ENCODE measurements at regions not wholly inside any gene's neighbourhood (a gene's known extent, or its start where the extent isn't known, plus 50 kb on each side); places are given as distances from the start of the nearest gene placed in this dataset.

DNA sequence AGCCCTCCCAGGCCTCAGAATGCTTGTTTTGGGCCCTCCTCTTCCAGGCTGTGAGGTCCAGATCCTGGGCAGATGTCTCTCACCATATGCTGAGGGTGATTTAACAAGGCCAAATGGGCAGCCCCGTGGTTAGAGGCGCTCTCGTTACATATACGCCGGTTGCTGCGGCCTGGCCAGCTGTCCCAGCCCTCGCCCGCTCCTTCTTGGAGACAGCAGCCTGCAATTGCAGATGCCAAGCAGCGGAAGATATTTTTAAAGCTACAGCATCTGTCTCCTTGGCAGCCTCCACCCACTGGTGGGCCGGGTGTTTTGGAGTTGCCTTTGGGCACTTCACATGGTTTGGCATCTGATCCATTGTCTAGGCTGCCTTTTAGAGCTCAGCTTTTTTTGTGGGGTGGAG is 178.8 kb upstream of the NFIA start:
- DNase-seq (peak; percentile 63), ATAC-seq (peak; percentile 81 to 86)
- intact Hi-C loops (cut with DNase I): no loop called here

DNA sequence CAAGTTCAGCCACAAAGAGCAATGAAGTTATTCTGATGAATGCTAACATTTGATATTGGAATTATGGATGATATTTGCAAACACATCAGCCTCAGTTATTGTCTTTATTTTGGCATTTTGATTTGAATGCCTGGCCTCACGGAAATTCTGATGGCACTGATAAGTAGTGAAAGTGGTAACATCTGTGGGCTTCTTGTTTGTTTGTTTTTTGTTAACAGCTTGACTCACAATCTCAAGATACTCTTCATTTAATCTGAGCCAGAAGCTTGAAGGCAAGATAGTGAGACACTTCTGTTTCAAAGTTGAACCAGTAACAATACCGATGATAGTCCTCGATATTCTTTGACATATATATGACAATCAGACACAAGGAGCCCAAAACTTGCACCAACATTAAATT is 182.9 kb upstream of the NFIA start:
- no peak for DNase-seq
- no peak for ATAC-seq
- intact Hi-C loops (cut with DNase I): loop anchor here in 1 of 2 donors (10.0 kb wide), 1 partner anchor 205 kb away; no protein-coding TSS in a partner anchor

DNA sequence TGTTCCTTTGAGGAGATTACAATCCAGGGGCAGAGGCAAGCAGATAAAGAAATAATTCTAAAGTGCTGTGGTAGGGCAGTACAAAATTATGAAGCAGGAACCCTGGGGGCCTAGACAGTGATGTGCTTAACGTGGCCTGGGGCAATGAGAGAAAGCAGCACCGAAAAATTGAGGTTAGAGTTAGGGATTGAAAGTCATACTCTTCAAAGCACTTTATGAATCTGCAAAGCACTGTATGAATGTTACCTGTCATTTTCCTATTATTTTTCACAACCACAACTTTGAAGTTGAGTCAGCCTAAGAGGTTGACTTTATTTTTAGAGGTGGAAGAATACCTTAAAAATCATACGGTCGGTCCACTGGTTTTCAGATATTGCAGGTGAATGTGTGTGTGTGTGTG is 183.4 kb upstream of the NFIA start:
- DNase-seq (no peak), ATAC-seq (no peak)
- intact Hi-C loops (cut with DNase I): loop anchor here in 1 of 2 donors (10.0 kb wide), 1 partner anchor 204 kb away; no protein-coding TSS in a partner anchor

DNA sequence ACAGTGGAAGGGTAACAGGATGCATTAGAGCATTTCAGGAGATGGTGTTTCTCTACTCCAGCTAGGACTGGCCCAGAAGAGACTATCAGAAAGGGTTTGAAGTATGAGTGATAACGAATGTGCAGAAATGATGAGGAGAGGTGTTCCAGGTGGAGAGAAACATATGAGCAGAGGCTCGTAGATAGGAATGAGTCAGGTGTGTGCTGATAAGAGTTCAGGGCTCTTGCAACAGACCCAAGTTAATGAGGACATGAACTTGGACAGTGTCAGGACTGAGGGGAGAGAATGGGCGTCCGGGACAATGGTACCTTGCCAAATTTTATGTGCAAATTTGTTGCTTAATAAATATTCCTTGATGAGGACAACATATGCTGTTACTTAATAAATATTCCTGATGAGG is 183.9 kb upstream of the NFIA start:
- no peak for DNase-seq
- ATAC-seq: peak in 1 of 2 donors; percentile 10
- intact Hi-C loops (cut with DNase I): loop anchor here in 1 of 2 donors (10.0 kb wide), 1 partner anchor 204 kb away; no protein-coding TSS in a partner anchor

DNA sequence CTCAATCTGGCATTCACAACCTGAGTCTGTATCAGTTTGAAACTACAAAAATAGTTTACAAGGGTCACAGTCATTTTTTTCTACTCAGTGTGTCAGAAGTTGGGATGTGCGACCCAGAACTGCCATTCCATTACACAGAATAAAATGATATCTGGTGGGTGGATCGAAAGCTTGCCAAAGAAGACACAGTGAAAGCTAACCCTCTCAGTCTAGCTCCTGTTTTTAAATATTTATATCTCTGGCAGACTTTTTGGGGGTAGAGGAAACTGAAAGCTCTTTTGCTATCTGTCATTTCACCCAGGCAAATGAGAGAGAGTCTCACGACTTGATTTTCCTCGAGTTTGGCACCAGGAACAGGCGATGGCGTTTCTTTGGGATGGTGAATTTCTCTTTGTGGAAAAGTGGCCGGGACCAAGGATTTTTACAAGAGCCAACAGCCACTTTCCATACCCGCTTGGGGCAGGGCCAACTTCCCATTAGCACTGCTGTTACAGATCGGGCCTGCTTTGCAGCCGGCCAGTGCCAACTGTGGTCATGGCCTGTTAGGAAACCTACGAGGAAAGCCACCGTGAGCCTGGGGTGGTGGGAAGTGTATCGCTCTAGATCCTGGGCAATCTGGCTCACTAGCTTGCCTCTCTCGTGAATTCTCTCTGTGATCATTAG is 185.5 kb upstream of the NFIA start:
- DNase-seq (peak; percentile 37), ATAC-seq (peak; percentile 3 to 25)
- intact Hi-C loops (cut with DNase I): loop anchor here in 1 of 2 donors (10.0 kb wide), 1 partner anchor 202 kb away; no protein-coding TSS in a partner anchor

DNA sequence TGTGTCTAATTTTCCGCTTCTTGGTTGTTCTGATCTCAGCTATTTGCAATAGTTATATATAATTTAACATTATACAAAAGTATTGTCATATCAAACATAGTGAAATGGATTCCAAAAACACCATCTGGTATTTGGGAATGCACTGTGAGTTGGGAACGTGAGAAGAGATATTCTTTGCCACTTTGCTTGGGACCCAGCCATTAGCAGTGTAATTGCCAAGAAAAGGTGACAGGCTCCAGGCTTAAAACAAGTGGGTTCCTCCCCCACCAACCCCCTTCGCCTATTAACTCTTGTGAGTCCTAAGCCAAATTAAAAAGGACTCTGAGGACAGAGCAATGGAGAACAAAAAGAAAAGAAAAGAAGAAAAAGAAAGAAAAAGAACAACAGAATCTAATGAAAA is 186.7 kb upstream of the NFIA start:
- peak; percentile 39 for DNase-seq
- ATAC-seq: peak; percentile 75 to 89
- intact Hi-C loops (cut with DNase I): loop anchor here in 1 of 2 donors (10.0 kb wide), 1 partner anchor 201 kb away; no protein-coding TSS in a partner anchor

DNA sequence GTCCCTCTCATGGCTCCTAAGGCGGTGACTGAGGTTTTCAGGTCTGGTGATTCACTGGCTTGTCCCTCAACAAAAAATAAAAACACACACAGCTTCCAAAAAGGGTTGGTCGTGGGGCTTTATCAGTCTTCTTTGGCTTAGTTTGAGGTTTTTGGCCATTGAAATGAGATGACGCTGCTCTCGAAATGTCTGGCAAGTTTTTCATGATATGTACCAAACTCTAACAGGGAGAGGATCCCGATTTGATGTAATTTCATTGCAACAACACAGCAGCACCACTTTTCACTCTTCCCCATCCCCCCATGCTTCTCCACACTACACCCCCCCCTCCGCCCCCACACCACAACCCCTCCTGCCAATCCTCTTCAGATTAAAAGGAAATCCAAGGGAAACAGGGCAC is 187.1 kb upstream of the NFIA start:
- intact Hi-C loops (cut with DNase I): loop anchor here in 1 of 2 donors (10.0 kb wide), 1 partner anchor 200 kb away; no protein-coding TSS in a partner anchor
- ATAC-seq (peak; percentile 54 to 73), DNase-seq (no peak)

DNA sequence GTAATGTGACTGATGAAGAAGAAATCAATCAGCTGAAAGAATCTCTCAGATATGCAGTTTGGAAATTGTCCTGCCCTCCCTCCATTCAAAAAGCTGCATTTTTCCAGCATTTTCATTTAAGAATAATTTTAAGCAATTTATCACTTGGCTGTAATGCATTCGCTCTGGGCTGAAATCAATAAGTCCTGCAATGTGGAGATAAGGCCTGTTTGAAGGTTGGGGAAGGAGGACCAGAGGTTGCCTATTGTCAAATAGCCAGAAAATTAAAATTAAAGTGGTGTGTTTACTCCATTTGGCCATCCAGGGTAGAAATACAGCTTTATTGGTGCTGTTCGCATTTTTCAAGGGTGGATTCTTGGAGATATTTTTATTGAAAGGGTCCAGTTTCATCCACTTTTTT is 187.6 kb upstream of the NFIA start:
- DNase-seq: no peak
- intact Hi-C loops (cut with DNase I): loop anchor here in 1 of 2 donors (10.0 kb wide), 1 partner anchor 200 kb away; no protein-coding TSS in a partner anchor
- ATAC-seq: no peak

DNA sequence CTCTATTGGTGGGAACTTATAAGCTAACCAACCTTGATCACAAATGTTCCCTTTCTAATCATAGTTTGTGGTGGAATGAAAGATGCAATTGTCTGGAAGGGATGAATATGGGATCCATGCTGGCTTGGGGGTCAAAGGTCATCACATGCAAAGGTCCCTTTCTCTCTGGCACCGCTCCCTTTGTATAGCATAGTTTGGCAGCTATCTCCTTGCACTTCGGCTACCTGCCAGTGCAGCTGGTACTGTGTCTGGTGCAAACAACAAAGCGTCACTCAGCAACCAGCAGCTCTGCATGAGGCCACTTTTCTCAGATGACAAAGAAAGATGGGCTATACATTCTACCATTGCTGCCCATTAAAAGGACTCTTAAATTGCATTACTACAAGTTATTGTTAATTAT is 188.2 kb upstream of the NFIA start:
- intact Hi-C loops (cut with DNase I): loop anchor here in 1 of 2 donors (10.0 kb wide), 1 partner anchor 199 kb away; no protein-coding TSS in a partner anchor
- DNase-seq: no peak
- no peak for ATAC-seq

DNA sequence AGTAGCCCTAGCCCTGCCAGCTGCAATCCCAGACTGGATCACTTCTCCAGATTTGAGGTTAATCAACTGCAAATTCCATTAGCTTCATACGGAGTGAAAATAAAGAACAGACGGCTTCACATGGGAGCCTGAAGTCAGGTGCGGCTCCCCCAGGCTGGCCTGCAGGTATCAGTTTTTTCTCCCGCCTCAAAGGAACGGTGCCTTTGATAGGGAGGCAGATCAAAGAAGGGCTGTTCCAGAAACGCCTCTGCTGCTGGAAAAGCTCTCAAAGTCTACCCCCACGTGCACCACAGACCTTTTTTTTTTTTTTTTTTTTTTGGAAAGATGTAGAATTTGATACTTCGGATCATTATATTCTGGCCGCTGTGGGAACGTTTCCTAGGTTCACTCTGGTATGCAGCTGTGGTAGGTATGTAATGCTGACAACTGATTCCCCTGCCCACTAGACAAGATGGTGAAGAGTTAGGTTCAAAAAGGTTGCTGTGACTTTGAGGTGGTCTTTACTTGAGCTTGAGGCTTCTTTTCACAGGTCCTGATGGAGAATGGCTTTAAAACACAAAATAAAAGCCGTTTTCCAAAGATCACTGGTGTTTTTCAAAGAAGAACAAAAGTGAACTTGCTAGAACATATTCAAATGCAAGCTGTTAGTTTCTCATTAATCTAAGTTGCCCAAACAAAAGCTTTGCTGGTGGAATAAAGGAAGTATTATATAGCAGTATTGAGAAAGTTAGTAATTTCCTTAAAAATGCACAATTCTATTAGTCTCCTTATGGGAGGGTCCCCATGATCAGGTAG is 189.0 kb upstream of the NFIA start:
- intact Hi-C loops (cut with DNase I): loop anchor here in 1 of 2 donors (10.0 kb wide), 1 partner anchor 199 kb away; no protein-coding TSS in a partner anchor
- no peak for DNase-seq
- no peak for ATAC-seq

DNA sequence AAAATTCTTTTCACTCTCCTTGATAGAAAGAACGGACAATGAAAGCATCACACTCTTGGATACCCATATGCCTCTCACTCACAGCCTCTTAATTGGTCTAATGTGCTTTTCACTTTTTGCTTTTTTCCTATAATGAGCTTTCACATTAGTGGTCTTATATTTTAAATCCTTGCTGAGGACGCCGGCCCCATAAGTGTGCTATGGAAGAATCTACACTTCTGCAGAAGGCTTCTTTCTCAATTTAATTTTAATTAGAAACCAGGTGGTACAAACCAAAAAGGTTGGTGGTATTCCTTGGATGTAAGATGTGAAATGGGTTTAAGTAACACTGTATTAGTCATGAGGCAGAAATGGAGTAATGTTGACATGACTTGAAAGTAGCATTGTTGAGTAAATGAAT is 190.6 kb upstream of the NFIA start:
- intact Hi-C loops (cut with DNase I): loop anchor here in 1 of 2 donors (10.0 kb wide), 1 partner anchor 197 kb away; no protein-coding TSS in a partner anchor
- DNase-seq (no peak), ATAC-seq (no peak)

DNA sequence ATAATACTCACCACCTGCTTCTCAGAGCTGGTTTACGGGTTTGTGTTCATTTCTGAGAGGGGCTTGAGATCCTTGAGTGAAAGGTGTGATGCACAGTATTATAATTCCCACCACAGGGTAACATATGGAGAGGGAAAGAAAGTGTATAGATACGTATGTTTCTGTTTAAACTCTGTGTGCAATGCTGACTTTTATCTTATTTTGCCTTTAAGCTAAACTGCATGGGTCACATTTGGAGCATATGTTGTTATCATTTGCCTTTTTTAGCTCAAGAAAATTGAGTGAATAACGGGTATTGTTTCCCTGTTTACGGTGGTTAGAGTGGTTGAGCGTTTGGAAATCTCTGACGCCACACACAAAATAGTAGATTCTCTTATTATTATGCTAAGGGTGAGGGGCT is 191.1 kb upstream of the NFIA start:
- intact Hi-C loops (cut with DNase I): loop anchor here in 1 of 2 donors (10.0 kb wide), 1 partner anchor 196 kb away; no protein-coding TSS in a partner anchor
- ATAC-seq: no peak
- DNase-seq: no peak

DNA sequence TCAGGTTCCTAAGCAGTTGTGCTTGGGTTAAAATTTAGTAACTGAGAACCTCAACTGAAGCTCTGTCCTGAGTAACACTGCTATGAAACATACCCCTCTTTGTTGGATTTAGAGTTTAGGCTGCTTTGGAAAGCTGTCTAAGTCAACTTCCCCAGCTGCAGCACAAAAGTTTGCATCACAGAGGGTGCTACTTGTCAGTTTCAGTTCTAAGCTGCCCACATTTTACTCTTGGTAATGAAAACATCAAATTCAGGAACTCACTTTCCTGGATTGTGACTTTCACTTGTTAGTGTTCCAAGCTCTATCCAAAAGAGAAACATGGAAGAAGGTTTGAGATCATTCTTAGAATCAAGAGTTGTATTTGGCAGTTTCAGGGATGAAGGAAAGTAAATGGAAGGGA is 191.7 kb upstream of the NFIA start:
- no peak for DNase-seq
- intact Hi-C loops (cut with DNase I): loop anchor here in 1 of 2 donors (10.0 kb wide), 1 partner anchor 196 kb away; no protein-coding TSS in a partner anchor

DNA sequence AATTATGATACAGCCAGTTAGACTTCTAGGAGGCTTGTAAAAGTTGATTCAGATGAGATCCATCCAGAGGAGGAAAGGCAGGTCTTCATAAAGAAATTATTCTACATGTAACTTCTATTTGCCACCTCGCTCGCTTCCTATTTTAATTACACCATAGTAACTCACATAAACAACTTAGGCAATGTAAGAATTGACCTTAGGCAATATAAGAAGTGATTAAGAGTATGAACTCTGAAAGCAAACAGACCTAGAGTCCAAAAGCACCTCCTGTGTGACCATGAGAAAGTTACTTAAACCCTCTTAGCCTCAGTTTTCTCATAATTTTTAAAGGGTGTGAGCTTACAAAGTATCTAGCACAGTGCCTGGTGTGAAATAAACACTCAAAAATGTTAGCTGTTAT is 192.7 kb upstream of the NFIA start:
- intact Hi-C loops (cut with DNase I): loop anchor here in 1 of 2 donors (10.0 kb wide), 1 partner anchor 195 kb away; no protein-coding TSS in a partner anchor
- no peak for ATAC-seq

More for the DNA sequence above, 191.7 kb upstream of the NFIA start:
- no peak for ATAC-seq

DNA sequence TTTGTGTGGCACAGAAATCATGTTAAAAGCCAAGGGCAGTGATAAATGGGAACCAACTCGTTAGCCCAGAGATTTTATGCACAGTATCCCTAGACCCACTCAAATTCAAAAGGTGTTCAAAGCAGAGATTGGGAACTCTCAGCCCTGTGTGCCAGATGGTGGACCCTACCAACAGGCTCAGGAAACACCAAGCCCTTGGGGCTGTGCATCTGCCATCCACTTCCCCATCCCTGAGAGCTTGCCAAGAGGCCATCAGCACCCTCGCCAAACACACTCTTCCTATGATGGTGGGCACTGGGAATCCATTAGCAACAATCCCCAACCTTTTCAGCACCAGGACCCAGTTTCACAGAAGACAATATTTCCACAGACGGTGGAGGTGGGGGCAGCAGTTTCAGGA is 194.2 kb upstream of the NFIA start:
- intact Hi-C loops (cut with DNase I): no loop called here
- DNase-seq: no peak
- no peak for ATAC-seq

More for the DNA sequence above, 192.7 kb upstream of the NFIA start:
- no peak for DNase-seq

DNA sequence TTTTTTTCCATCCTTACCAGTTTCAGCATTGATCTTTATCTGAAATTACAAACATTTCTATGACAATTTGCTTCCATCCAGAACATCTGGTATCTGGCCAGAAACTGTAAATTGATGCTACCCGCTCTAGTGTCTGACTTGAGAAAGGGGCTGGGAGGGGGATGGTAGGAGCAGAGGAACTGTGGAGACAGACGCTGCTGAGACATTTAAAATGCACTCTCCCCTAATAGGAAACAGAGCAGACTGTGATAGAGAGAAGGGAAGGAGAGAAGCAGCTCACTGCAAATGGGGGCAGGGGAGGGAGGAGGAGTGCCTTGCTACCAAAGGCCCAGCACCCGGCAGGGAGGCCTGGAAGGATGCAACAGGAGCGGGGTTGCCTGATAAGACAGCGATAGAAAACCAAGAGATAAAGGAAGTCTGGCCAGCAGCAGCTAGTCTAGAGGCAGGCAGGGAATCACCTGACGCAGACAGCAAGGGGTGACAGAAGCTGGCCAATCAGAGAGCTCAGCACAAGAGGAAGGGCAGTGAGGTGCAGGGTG is 195.5 kb upstream of the NFIA start:
- intact Hi-C loops (cut with DNase I): no loop called here
- DNase-seq (no peak), ATAC-seq (peak; percentile 15 to 42)

DNA sequence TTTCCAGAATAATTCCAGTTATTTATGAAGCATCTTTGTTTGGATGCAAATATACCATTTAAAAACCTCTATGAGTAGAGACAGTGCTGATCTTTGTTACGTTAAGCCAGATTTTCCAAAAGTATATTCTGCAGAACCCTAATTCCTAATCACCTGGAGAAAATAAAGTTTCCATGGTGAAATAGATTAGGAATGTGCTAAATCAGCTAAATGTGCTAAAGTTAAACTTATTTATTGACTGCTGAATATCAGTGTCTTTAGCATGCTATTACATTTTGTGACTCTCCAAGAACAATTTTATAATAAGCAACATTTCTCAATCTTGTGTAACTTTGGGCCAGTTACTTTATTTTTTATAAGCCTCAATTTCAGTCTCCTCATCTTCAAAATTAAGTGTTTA is 196.3 kb upstream of the NFIA start:
- DNase-seq (no peak), ATAC-seq (no peak)
- intact Hi-C loops (cut with DNase I): no loop called here

DNA sequence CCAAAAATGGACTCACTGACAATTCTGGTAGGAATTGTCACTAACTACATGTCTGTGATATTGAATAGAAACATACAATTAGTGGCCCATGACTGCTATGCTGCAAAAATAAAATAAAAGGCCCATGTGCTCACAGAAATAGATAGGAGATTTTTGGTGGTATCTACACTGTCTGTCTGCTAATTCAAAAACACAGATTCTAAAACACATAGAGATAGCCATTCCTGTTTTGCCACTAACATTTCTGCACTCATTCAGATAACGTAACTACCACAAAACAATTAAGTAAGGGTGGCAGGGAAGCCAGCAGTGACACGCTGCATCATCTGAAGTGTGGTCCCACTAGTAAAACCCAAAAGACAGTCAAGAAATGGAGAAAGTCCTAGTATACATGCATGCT is 202.2 kb upstream of the NFIA start:
- DNase-seq (no peak), ATAC-seq (no peak)
- intact Hi-C loops (cut with DNase I): no loop called here

DNA sequence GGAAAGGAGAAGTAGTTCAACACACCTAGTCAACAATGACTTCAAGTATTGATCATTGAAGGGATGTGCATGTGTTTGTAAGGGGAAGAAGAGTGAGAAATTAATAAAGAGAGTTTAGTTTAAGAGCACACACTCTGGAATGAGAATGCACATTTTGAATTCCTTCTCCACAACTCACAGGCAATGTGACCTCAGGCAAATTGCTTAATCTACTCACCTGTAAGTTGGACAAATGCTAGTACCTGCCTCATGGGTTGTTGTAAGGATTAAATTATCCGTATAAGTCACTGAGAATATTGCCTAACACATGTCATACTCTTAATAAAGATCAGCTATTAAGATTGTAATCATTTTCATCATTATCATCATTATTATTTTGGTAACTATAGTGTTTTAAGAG is 204.0 kb upstream of the NFIA start:
- intact Hi-C loops (cut with DNase I): no loop called here
- DNase-seq (no peak), ATAC-seq (no peak)

DNA sequence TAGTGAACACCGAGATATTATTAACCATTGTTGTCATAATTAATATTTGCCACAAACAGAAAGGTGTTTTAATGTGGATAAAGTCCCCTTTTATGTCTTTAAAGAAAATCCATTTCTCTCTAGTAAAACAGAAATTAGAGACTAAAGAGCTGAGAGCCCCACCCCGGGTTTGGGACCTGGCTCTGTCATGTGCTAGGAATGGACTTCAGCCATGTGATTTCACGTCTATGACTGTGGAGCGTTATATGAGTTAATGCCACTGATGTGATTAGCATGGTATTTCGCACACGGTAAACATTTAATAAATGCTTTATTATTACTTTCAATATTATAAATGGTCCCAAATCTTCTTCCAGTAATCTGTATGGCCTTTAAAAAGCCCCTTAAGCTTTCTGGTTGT is 205.0 kb upstream of the NFIA start:
- DNase-seq (no peak), ATAC-seq (no peak)
- intact Hi-C loops (cut with DNase I): no loop called here
